ENCODE measurements at regions not wholly inside any gene's neighbourhood (a gene's known extent, or its start where the extent isn't known, plus 50 kb on each side); places are given as distances from the start of the nearest gene placed in this dataset.

- TF ChIP-seq POLR2AphosphoS5 (IDR thresholded peaks at IDR 0.05; ENCODE audit: low read depth, low read length) (no peak), POLR2A (IDR thresholded peaks at IDR 0.05; ENCODE audit: low read depth, low read length) (no peak)
Measured at GRCh38 chr5:117414926-117415325, 840.3 kb upstream of the SEMA6A start.

Data from GM12892 (cell line).